ENCODE measurements at regions not wholly inside any gene's neighbourhood (a gene's known extent, or its start where the extent isn't known, plus 50 kb on each side); places are given as distances from the start of the nearest gene placed in this dataset.

- no peak overlapping the region for H3K4me3 ChIP-seq
- no peaks in the 10 kb centered on the region for H3K27me3 ChIP-seq
- H3K9me3 ChIP-seq = no peaks in the 10 kb centered on the region
- no peaks in the 10 kb centered on the region for H3K36me3 ChIP-seq
- TF ChIP-seq POLR2A (IDR thresholded peaks at IDR 0.05; ENCODE audit: low read depth) = no peak
- TF ChIP-seq EP300 (IDR thresholded peaks at IDR 0.05) = no peak
- no peak for TF ChIP-seq POLR2AphosphoS5 (IDR thresholded peaks at IDR 0.05)
- TF ChIP-seq CTCF (IDR thresholded peaks at IDR 0.05) = no peak
- intact Hi-C loops (cut with DNase I) = no loop called here
- 82% methylated on average over 4 of the region's 4 CpGs for WGBS
- no peaks in the 10 kb centered on the region for H3K4me1 ChIP-seq
- DNase-seq (ENCODE audit: extremely low spot score) = no peak
- no peak overlapping the region for H3K27ac ChIP-seq (replicated peaks in 1 of 4)
Observed at GRCh38 chr3:6155650-6156338, 705.1 kb upstream of the GRM7 start.

GRCh38 chr3:6165951-6166350 lies 695.0 kb upstream of the GRM7 start:
- WGBS = 63% methylated on average over 6 of the region's 6 CpGs
- no peak for DNase-seq (ENCODE audit: extremely low spot score)
- Histone ChIP-seq H3K4me3 (no peak overlapping the region), H3K9me3 (no peaks in the 10 kb centered on the region), H3K27me3 (no peaks in the 10 kb centered on the region), H3K36me3 (no peaks in the 10 kb centered on the region), H3K4me1 (no peaks in the 10 kb centered on the region), H3K27ac (replicated peaks in 1 of 4) (no peak overlapping the region)
- intact Hi-C loops (cut with DNase I) = no loop called here
- TF ChIP-seq EP300 (IDR thresholded peaks at IDR 0.05) = no peak
- TF ChIP-seq POLR2AphosphoS5 (IDR thresholded peaks at IDR 0.05) = no peak
- TF ChIP-seq CTCF (IDR thresholded peaks at IDR 0.05) = no peak
- TF ChIP-seq POLR2A (IDR thresholded peaks at IDR 0.05; ENCODE audit: low read depth) = no peak

GRCh38 chr3:6168256-6168655 lies 692.7 kb upstream of the GRM7 start:
- Histone ChIP-seq H3K27me3 (no peaks in the 10 kb centered on the region), H3K4me1 (no peaks in the 10 kb centered on the region), H3K9me3 (no peaks in the 10 kb centered on the region), H3K27ac (replicated peaks in 1 of 4) (no peak overlapping the region), H3K36me3 (no peaks in the 10 kb centered on the region), H3K4me3 (no peak overlapping the region)
- intact Hi-C loops (cut with DNase I) = no loop called here
- TF ChIP-seq POLR2AphosphoS5 (IDR thresholded peaks at IDR 0.05) (no peak), EP300 (IDR thresholded peaks at IDR 0.05) (no peak), CTCF (IDR thresholded peaks at IDR 0.05) (no peak), POLR2A (IDR thresholded peaks at IDR 0.05; ENCODE audit: low read depth) (no peak)
- no peak for DNase-seq (ENCODE audit: extremely low spot score)
- 69% methylated on average over 8 of the region's 8 CpGs for WGBS

- H3K27me3 ChIP-seq = no peaks in the 10 kb centered on the region
- TF ChIP-seq POLR2A (IDR thresholded peaks at IDR 0.05; ENCODE audit: low read depth) = no peak
- no peak for TF ChIP-seq EP300 (IDR thresholded peaks at IDR 0.05)
- no peak for TF ChIP-seq CTCF (IDR thresholded peaks at IDR 0.05)
- WGBS = 81% methylated on average over 6 of the region's 6 CpGs
- H3K4me1 ChIP-seq = no peaks in the 10 kb centered on the region
- no peaks in the 10 kb centered on the region for H3K9me3 ChIP-seq
- H3K36me3 ChIP-seq = no peaks in the 10 kb centered on the region
- no peak overlapping the region for H3K4me3 ChIP-seq
- DNase-seq (ENCODE audit: extremely low spot score) = no peak
- H3K27ac ChIP-seq (replicated peaks in 1 of 4) = no peak overlapping the region
- intact Hi-C loops (cut with DNase I) = no loop called here
Observed at GRCh38 chr3:6172871-6173642, 687.9 kb upstream of the GRM7 start.
